HG02798 (cell line): ENCODE measurements at regions not wholly inside any gene's neighbourhood (a gene's known extent, or its start where the extent isn't known, plus 50 kb on each side); places are given as distances from the start of the nearest gene placed in this dataset.

Experiments used
- ATAC-seq: cut with Tn5 transposase; IDR thresholded peaks from one replicate; pipeline ENCODE4 v1.9.1; 2021; ENCODE audit warnings: mild to moderate bottlenecking; ENCODE audit not compliant: unreplicated experiment, poor library complexity

- no peak for ATAC-seq
These were observed 62.7 kb upstream of the BRINP3 start for GRCh38 chr1:190540366-190540765.

GRCh38 chr1:190551638-190552037, 74.0 kb upstream of the BRINP3 start:
- no peak for ATAC-seq

GRCh38 chr1:190560161-190560681, 82.6 kb upstream of the BRINP3 start:
- ATAC-seq = no peak

GRCh38 chr1:190563230-190563629, 85.6 kb upstream of the BRINP3 start:
- no peak for ATAC-seq

- ATAC-seq = no peak
These were observed 86.5 kb upstream of the BRINP3 start for GRCh38 chr1:190564117-190564516.

- ATAC-seq = no peak
These were observed 100.4 kb upstream of the BRINP3 start for GRCh38 chr1:190578017-190578416.

- ATAC-seq = no peak
These were observed 100.9 kb upstream of the BRINP3 start for GRCh38 chr1:190578526-190578925.

- no peak for ATAC-seq
These were observed 102.0 kb upstream of the BRINP3 start for GRCh38 chr1:190579552-190580193.

- no peak for ATAC-seq
These were observed 106.2 kb upstream of the BRINP3 start for GRCh38 chr1:190583862-190584261.

- no peak for ATAC-seq
These were observed 110.8 kb upstream of the BRINP3 start for GRCh38 chr1:190588424-190588823.

- ATAC-seq = no peak
These were observed 117.8 kb upstream of the BRINP3 start for GRCh38 chr1:190595438-190595837.

- ATAC-seq = no peak
These were observed 119.6 kb upstream of the BRINP3 start for GRCh38 chr1:190597294-190597693.

GRCh38 chr1:190599670-190600069, 122.0 kb upstream of the BRINP3 start:
- ATAC-seq = no peak

- no peak for ATAC-seq
These were observed 124.7 kb upstream of the BRINP3 start for GRCh38 chr1:190602325-190602724.

GRCh38 chr1:190608282-190608681, 130.6 kb upstream of the BRINP3 start:
- no peak for ATAC-seq

- ATAC-seq = no peak
These were observed 138.2 kb upstream of the BRINP3 start for GRCh38 chr1:190615818-190616217.

- no peak for ATAC-seq
These were observed 138.6 kb upstream of the BRINP3 start for GRCh38 chr1:190616235-190616634.

- no peak for ATAC-seq
These were observed 142.1 kb upstream of the BRINP3 start for GRCh38 chr1:190619724-190620123.

GRCh38 chr1:190633488-190633887, 155.8 kb upstream of the BRINP3 start:
- no peak for ATAC-seq

- no peak for ATAC-seq
These were observed 156.5 kb upstream of the BRINP3 start for GRCh38 chr1:190634134-190634533.

GRCh38 chr1:190649553-190649952, 171.9 kb upstream of the BRINP3 start:
- no peak for ATAC-seq

GRCh38 chr1:190658907-190659306, 181.2 kb upstream of the BRINP3 start:
- no peak for ATAC-seq
